GM03348 (cell line): ENCODE measurements at regions not wholly inside any gene's neighbourhood (a gene's known extent, or its start where the extent isn't known, plus 50 kb on each side); places are given as distances from the start of the nearest gene placed in this dataset.

Source experiments
- DNase-seq: peaks from one replicate; pipeline ENCODE4 v3.0.0; 2012; ENCODE audit warnings: low spot score

DNA sequence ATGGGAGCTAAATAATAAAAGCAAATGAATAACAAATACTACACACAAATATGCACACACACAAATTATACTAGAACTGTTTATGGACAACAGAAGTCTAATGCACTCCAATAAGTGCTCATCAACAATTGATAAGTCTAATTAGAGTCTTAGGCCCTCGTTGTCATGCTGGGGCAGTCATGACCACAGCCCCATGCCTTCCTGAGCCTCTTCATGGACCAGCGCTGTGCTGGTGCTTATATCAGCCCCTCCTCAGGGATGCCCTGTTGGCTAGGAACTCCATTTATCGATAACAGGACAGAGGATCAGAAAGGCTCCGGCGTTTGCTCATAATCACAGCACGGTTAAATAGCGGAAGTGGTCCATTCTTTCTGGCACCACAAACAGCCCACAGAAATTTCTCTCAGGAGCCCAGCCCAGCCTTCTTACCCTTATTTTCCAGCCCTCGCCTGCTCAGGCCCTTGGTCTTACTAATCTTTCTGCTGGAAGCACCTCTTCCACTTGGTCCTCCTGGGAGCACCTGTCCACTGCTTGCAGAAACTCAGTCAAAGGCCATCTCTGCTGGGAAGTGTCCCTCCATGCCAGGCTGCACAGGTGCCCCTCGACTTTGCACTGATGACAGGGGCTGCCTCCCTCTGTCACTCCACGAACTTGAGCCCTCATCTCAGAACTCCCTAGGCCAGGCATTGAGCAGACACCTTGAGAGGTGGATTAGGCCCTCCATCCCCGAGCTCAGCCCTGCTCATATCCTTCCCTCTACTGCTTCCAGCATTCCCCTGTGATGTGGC is 500.2 kb upstream of the HS6ST1 start:
- no peak for DNase-seq

DNA sequence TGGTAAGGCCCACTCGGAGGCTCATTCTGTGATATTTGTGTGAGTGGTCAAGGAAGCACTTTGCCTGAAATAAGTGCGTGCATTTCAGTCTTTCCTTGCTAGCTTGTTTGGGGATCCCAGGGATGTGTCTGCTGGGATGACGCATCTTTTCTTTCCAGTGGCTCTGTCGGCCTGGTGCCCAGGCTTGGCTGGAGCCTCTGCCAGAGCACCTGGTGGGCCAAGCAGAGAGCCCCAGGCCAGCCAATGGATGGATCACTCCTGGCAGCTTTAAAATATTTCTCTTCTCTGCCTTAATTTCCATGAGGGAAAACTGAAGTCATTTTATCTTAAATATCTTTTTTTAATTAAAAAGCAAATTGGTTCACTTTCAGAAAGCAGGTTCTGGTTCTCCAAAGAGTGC is 501.8 kb upstream of the HS6ST1 start:
- no peak for DNase-seq

DNA sequence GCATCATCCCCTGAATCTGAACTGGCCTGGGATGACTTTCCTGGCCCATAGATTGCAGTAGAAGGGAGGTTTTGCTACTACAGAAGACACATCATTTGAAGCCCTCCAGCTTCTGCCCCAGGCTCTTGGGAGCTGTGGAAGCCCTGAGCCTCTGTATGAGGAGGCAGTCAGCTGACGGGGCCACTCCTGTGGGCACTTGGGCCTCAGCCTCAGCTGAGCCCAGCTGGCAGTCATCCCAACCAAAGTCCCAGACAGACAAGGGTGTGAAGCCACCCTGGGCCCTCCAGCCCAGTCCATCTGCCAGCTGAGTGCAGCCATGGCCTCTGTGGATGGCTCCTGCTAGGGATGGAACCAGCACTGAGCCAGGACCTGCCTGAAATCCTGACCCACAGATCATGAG is 502.3 kb upstream of the HS6ST1 start:
- DNase-seq: no peak

DNA sequence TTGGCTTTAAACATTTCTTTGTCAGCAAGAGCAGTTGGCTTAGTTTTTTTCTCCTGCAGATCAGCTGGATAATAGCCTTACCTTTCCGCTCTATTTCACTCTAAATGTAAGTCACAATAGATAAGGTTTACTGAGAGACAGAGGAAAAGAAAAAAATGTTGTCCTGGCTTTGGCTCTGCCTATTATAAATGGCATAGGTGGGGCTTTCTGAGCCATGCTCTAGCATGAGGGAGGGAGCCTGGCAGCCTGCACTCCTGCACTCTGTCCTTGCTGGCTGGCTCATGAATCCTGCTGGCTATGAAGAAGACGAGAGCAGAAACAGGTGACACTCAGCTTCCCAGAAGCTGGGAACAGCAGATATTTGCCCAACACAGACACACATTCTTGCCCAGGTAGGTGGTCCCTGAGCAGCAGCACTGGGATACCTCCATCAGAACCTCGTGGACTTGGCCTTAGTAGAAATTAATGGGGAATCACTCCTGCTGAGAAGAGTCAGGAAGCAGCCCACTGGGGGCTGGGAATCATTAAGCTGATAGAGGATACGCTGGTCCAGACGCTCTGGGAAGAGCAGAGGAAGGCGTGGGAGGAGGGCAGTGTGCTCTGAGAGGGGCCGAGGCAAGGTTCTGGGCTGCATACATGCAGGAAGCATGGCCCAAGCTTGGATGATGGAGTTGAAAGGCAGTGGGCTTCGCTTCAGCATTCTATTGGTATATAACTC is 514.4 kb upstream of the HS6ST1 start:
- DNase-seq: no peak

DNA sequence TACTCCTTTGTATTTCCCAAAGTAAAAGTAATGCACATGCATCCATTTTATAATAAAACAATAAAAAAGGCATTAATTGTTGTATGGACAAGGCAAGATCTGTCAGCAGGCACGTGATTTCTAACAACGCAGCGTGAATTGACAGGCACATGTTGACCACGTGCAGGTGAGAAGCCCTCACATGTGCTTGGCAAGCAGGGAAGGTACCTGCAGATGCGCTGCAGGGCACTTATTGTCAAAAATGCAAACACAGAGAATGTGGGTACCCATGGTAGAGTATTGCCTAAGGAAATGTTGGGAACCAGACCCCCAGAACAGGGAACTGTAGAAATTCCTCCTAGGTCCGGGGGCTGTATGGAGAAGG is 515.0 kb upstream of the HS6ST1 start:
- DNase-seq: no peak

DNA sequence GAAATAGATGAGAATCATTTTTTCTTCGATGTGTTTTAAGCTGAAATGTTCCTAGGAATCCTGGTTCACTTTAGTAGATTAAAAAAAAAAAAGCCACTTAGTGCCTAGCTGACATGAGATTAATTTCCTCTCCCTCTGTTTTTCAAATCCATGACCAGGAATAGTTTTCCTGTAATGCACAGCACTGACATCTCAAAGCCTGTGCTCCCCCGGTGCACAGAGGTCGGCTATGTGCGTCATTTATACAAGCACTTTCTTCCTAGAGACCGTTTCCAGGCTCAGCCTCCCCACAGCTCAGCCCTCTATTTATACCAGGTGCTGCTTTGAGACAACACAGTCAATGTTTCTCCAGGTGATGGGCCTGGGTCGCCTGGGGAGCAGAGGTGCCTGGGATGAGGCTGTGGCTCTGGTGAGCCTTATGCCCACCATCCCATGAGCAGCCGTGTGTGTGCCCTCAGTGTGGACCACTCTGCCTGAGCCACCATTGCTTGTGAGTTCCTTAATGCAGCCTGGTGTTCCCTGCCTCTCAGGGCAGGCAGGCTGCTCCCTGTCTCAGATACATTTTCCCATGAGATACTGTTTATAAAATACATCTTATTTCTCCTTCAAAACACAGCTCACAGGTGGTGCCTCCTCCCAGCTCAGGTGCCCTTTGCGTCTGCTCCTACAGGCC is 515.7 kb upstream of the HS6ST1 start:
- no peak for DNase-seq

DNA sequence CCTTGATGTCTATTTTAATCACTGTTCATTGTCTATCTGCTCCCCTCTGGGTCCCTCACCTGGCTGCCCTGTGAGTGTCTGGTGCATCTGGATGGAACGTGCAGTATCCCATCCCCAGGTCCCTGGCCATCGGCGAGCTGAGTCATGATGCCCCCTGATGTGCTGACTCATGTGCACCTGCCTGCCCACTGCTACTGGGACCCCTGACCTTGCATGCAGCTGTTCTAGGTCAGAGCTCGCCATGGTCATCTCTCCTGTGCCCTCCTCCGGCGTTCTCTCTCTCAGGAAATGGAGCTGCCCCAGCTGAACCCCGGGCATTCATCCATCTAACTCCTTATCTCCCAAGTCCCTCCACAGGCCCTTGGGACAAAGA is 516.2 kb upstream of the HS6ST1 start:
- DNase-seq: no peak

DNA sequence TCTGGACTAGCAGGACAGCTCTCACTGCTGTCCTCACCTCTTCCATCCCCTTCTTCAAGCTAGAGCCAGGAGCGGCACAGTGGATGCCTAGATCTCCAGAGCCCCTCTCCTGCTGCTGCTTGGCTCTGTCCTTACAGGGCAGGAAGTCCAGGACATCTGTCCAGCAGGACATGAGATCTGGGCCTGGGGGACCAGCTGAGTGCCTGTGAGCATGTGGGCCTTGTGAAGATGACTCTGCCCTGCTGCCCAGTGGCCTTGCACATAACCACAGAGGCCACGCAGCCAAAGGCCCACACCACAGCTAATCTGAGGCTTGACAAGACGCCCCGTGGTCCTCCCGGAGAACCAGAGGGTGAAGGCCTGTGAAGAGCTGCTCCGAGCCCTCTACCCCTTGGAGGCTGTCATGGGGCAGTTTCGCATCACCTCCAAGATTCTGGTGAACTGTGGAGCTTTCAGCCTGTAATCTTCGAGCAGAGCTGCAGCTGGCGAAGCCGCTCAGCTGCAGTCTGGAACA is 516.7 kb upstream of the HS6ST1 start:
- DNase-seq: no peak

DNA sequence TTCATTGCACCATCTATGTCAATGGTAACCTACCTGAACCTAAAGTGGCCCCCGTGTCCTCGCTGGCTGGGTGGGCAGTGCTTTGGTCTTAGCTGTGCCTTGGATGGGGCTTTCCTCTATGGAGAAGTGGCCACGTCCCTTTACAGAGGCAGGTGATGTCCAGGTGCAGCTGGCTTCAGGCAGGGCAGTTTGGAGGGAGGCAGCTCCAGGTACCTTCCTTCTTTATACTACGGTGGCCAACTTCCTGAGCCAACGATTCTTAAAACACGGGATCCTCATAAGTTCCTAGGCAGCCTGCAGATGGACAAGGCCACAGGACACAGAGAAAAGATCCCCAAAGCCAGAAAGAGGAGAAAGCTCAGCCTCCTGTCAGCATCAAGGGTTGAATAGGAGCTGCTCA is 517.3 kb upstream of the HS6ST1 start:
- DNase-seq: no peak

DNA sequence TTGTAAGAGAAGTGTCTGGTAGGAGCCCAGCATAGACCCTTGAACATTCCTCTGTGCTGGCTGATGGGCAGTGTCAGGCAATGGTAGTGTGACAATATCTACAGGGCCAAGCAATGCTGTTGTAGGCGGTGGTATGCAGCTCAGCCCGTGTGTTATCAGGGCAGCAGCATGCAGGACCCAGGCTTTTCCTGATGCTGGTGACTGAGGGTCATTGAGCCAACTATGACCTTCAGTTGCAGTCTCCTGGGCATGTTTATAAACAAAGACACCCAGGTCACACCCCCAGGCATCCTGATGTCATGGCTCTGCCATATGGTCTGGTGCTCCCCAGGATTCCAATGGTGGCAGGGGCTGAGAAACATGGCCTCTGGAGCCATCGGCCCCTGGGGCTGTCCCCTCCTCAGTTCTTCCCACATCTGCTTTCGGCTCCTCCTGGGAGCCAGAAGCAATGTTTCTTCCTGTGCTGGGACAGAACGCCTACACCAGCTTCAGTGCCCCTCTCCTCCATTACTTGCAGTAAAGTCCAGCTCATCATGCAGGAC is 518.0 kb upstream of the HS6ST1 start:
- DNase-seq: no peak

DNA sequence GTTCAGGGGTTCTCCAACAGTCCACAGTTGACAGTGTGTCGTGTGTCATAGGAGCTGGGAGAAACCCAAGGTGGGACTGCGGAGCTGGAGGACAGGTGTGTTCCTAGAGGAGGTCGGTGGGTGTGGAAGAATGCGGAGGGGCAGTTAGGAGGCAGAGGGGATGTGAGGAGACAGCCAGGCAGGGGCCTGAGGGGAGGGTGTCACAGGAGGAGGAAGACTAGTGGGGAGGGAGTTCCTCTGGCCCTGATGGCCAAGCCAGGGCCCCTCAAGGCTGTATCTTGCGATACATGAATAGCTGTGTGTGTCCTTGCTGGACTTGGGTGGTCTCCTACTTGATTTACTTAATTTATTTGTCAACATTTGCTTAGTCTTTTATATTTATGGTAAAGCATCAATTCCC is 519.6 kb upstream of the HS6ST1 start:
- DNase-seq: no peak

DNA sequence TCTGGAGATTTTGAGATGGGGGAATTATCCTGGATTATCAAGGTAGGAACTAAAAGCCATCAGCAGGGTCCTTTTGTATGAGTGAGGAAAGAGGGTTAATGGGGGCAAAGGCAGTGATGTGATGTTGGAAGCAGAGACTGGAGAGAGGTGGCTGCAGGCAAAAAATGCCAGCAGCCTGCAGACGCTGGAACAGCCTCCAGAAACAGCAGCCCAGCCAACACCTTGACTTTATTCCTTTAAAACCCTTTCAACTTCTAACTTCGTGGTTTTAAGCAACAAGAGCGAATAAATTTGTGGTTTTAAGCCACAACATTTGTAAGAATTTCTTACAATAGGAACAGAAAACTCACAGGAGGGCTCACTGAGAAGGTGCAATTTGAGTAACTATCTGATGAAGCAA is 523.1 kb upstream of the HS6ST1 start:
- DNase-seq: no peak

DNA sequence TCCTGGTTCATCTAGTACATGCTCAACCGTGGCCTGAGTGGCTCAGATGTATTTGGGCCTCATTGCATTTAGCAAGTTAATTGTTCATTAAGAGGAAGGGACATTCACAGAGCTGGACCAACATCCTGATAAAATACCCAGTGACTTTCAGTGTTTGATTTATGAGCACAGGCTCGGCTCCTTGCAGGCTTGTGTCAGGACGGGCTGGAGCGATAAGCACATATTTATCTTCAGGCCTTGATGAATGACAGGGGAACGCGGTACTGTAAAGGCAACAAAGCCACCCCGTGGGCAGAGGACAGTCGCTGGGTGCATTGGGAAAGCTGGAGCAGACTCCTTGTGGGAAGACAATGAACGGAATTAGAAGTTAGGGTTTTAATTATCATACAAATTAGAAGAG is 548.6 kb upstream of the HS6ST1 start:
- no peak for DNase-seq

DNA sequence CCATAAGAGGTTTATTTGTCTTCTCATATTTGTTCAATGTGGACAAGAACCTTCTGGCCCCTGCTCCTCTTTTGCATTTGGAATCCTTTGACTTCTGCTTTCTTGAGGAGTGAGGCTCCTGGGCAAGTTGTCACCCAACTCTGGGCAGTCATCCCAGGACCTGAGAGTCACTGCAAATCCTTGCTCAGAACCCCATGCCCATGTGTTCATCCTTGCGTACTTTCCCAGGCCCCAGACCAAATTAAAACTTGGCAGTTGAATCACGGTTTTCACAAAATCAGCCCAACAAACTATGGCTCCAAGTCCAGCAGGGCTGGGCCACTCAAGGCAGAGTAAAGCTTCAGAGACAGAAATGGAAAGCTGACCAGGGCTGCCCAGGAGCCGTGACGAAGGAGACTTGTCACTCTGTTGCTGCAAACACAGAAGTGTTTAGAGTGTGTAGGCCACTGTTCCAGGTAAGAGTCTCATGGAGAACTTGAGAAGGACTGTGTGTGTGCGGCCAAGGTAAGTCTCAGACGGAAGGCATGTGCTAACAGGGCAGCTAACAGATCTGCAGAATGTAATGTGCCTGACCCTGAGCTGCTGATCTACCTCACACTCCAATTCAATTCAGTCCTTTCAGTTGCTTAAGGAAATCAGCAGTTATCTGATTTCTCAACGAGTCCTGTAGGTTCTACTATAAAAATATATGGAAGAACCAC is 549.4 kb upstream of the HS6ST1 start:
- DNase-seq: no peak

DNA sequence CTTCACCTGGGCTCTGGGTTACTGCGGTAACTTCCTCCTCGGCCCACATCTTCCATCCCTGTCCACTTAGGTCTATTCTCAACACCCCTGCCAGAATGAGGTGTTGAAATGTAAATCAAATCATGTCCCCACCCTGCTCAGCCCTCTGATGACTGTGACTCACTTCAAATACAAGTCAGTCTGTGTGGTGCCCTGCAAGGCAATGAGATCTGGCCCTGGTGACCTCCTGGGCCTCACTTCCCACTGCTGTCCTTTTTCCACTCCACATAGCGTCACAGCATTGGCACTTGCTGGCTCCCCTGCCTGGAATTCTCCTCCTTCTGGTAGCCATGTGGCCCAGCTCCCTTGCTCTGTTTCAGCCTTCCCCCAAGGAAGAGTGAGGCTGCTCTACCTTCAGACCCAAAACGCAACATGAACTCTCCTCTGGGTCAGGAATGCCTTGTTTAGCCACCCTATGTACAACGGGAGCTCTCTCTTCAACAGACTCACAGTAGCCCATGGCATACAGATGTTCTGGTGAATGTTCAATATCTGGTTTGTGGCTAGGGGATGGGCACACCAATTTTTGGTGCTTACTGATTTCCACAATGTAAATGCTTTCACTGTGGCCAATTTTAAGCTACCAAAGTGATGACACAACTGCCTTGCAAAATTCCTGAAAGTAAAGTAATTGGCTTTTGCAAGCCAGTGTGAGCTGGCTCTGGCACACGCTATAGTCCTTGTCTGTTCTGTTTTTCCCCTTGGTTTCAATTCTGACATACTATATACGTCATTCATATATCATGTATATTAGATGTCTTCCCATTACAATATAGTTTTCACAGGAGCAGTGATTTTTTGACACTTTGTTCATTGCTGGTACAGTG is 550.3 kb upstream of the HS6ST1 start:
- no peak for DNase-seq

DNA sequence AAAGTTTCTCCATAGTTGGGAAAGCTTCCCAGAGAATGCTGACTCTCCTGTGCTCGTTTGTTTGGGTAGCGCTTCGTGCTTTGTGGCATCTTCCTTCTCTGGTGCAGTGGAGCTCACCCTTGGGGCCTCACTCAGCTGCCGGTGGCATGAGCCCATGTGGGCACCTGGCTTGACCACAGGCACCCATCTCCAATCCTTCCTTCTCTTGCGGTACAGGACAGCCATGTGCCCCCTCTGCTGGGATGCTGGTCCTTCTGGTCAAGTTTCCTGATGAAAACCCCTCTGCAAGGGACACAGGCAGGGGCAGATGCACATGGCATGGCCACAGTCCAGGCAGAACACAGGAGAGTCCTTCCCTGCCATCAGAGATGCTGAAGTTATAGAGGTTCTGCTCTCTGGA is 555.9 kb upstream of the HS6ST1 start:
- DNase-seq: no peak

DNA sequence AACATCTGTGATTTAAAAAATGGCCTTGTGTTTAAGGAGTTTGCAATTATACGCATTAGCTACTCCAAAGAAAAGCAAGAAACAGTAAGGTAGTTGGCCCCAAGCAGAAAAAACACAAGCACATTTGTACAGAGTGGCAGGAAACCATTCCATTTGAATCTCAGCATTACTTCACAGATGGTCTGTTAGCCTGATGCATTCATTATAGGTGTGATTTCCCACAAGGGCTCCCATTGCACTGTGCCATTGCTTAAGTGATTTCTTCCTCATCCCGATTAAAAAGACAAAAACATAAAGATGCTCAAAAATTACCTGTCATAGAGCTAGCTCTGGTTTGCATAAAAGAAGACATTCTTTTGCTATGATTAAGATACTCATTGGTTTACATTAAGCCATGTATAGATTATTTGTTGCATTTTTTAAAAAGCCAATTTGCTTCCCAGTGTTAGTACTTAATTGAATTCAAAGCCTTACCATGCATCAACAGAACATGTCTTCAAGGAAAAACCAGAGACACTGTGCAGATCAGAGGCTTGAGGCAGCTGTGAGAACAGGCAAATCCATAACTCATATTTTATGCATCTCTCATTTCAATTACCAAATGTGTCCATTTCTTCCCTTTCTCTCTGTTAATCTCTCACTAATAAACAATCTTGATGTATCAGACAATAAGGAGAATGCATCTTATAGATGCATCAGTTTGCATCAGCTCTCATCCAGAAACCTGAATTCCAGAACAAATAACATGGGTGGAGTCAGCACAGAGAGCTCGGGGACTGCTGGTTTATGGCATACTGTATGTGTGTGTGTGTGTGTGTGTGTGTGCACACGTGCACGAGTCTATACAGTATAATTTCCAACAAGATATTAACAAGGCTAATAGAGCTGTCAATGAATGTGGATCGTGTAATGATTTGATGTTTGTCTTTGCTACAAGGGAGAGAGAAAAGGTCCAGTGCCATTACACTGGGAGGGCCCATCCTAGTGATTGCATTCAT is 558.6 kb upstream of the HS6ST1 start:
- no peak for DNase-seq

DNA sequence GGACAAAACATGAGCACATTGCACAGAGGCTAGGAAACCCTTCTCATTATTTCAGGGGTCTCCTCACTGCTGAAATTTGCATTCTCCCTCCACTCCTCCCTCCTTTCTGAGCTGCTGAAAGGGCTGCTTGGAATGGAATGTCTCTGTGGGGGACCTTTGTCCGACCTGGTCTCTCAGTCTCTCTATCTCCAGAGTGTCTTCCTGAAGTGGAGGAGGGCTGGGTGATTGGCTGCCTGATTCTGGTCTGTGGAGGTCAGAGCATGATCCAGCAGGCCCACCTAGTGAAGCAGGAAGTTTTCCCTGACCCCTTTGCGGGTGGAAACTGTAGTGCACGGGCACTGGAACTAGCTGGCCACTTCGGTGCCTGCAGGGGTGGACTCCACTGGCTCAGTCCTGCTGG is 560.5 kb upstream of the HS6ST1 start:
- DNase-seq: no peak

DNA sequence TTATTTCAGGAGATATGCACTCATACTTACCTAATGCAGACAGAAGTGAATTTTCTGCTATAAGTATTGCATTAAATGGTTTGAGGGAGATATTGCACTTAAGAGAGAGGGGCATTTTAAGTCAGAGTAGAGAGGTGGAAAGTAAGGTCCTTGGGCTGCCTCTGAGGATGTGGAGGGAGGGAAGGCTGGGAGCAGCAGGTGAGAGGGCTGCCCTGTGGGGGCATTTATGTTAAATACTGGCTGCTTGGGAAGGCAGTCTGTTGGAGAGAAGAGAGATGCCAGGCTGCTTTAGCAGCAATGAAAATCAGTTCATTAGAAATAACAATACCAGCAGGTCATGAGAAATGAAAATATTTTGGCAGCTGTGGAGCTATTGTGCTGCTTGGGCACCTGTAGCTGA is 576.2 kb upstream of the HS6ST1 start:
- no peak for DNase-seq
